HEK293 (cell line): ENCODE measurements at regions not wholly inside any gene's neighbourhood (a gene's known extent, or its start where the extent isn't known, plus 50 kb on each side); places are given as distances from the start of the nearest gene placed in this dataset.

ENCODE experiments used
- CTCF ChIA-PET: fragments of 350-600 bp; formaldehyde crosslinking; extraction: SDS; loops from one replicate; lab custom pipeline; 2021; ENCODE audit warnings: antibody characterized with exemption; lab: Yijun Ruan, JAX
- POLR2A ChIA-PET: fragments of 300-600 bp; formaldehyde crosslinking; extraction: SDS; loops from one replicate; lab custom pipeline; 2020; ENCODE audit warnings: antibody characterized with exemption, inconsistent platforms; lab: Yijun Ruan, JAX
- H3K27ac ChIP-seq: fragments of 200-500 bp; sonication (Bioruptor generic); 2 replicates; pipeline ENCODE4 v1.5.1; 2014; ENCODE audit warnings: low read depth, low read length, control low read depth, inconsistent platforms; ENCODE audit errors: extremely low read depth
- H3K36me3 ChIP-seq, 2 experiments: fragments of 200-500 bp in 1 of 2; sonication (Bioruptor generic) in 1 of 2; 1 replicate in 1 of 2; 2 replicates in 1 of 2; pipeline ENCODE4 v1.5.1; 2014 to 2017; ENCODE audit warnings: inconsistent platforms in 2 of 2, low read length in 2 of 2; ENCODE audit not compliant: control insufficient read depth in 2 of 2, insufficient read depth in 1 of 2
- H3K4me1 ChIP-seq: fragments of 200-500 bp; sonication (Bioruptor generic); 2 replicates; pipeline ENCODE4 v1.5.1; 2014; ENCODE audit warnings: mild to moderate bottlenecking, low read length, inconsistent platforms; ENCODE audit not compliant: control insufficient read depth, insufficient read depth
- H3K4me3 ChIP-seq: 2 replicates; pipeline ENCODE4 v1.5.1; 2011; ENCODE audit warnings: low read depth, mild to moderate bottlenecking, control low read depth, low read length, moderate library complexity
- H3K9me3 ChIP-seq: fragments of 200-500 bp; sonication (Bioruptor generic); 2 replicates; pipeline ENCODE4 v1.5.1; 2014; ENCODE audit warnings: low read depth, low read length, inconsistent platforms; ENCODE audit not compliant: control insufficient read depth, insufficient read depth
- BCL11A ChIP-seq: fragments of 450-650 bp; formaldehyde crosslinking; IDR thresholded peaks from 2 replicates; pipeline ENCODE4 v1.5.1; 2016; ENCODE audit warnings: low read depth, missing biosample characterization, missing genetic modification characterization
- CTCF ChIP-seq: fragments of 450-650 bp; formaldehyde crosslinking; IDR thresholded peaks from 2 replicates; pipeline ENCODE4 v1.5.1; 2016; ENCODE audit warnings: missing biosample characterization, missing genetic modification characterization
- KLF17 ChIP-seq: fragments of 450-650 bp; formaldehyde crosslinking; IDR thresholded peaks from 2 replicates; pipeline ENCODE4 v1.5.1; 2016; ENCODE audit warnings: missing biosample characterization, missing genetic modification characterization
- OSR2 ChIP-seq: fragments of 450-650 bp; formaldehyde crosslinking; IDR thresholded peaks from 2 replicates; pipeline ENCODE4 v1.5.1; 2016; ENCODE audit warnings: missing biosample characterization, missing genetic modification characterization
- PRDM10 ChIP-seq: fragments of 450-650 bp; formaldehyde crosslinking; IDR thresholded peaks from 2 replicates; pipeline ENCODE4 v1.5.1; 2016; ENCODE audit warnings: missing biosample characterization, missing genetic modification characterization
- SCRT1 ChIP-seq: fragments of 450-650 bp; formaldehyde crosslinking; IDR thresholded peaks from 2 replicates; pipeline ENCODE4 v1.5.1; 2016; ENCODE audit warnings: missing biosample characterization, missing genetic modification characterization, borderline replicate concordance
- ZBTB17 ChIP-seq: fragments of 450-650 bp; formaldehyde crosslinking; IDR thresholded peaks from 2 replicates; pipeline ENCODE4 v1.5.1; 2016; ENCODE audit warnings: missing biosample characterization, missing genetic modification characterization
- ZBTB7A ChIP-seq: fragments of 450-650 bp; formaldehyde crosslinking; IDR thresholded peaks from 2 replicates; pipeline ENCODE4 v1.5.1; 2016; ENCODE audit warnings: low read depth, missing biosample characterization, missing genetic modification characterization
- ZFP37 ChIP-seq: fragments of 450-650 bp; formaldehyde crosslinking; IDR thresholded peaks from 2 replicates; pipeline ENCODE4 v1.5.1; 2016; ENCODE audit warnings: missing biosample characterization, missing genetic modification characterization
- ZNF114 ChIP-seq: fragments of 450-650 bp; formaldehyde crosslinking; IDR thresholded peaks from 2 replicates; pipeline ENCODE4 v1.5.0; 2017; ENCODE audit warnings: missing biosample characterization, missing genetic modification characterization
- ZNF2 ChIP-seq: fragments of 450-650 bp; formaldehyde crosslinking; IDR thresholded peaks from 2 replicates; pipeline ENCODE4 v1.5.1; 2016; ENCODE audit warnings: missing biosample characterization, missing genetic modification characterization
- ZNF561 ChIP-seq: fragments of 450-650 bp; IDR thresholded peaks from 2 replicates; pipeline ENCODE4 v1.5.1; 2018; ENCODE audit warnings: missing biosample characterization, missing genetic modification characterization, borderline replicate concordance
- ZNF624 ChIP-seq: fragments of 450-650 bp; formaldehyde crosslinking; IDR thresholded peaks from 2 replicates; pipeline ENCODE4 v1.5.1; 2017; ENCODE audit warnings: missing biosample characterization, missing genetic modification characterization
- ZNF654 ChIP-seq: fragments of 450-650 bp; formaldehyde crosslinking; IDR thresholded peaks from 2 replicates; pipeline ENCODE4 v1.5.1; 2016; ENCODE audit warnings: low read depth, missing biosample characterization, missing genetic modification characterization
- ZXDB ChIP-seq: fragments of 450-650 bp; formaldehyde crosslinking; IDR thresholded peaks from 2 replicates; pipeline ENCODE4 v1.5.1; 2016; ENCODE audit warnings: missing biosample characterization, missing genetic modification characterization
- TF ChIP-seq, protein P1 (sequence below): fragments of 450-650 bp; formaldehyde crosslinking; IDR thresholded peaks from 2 replicates; pipeline ENCODE4 v1.5.1; 2016; ENCODE audit warnings: missing biosample characterization, missing genetic modification characterization, borderline replicate concordance

DNA sequence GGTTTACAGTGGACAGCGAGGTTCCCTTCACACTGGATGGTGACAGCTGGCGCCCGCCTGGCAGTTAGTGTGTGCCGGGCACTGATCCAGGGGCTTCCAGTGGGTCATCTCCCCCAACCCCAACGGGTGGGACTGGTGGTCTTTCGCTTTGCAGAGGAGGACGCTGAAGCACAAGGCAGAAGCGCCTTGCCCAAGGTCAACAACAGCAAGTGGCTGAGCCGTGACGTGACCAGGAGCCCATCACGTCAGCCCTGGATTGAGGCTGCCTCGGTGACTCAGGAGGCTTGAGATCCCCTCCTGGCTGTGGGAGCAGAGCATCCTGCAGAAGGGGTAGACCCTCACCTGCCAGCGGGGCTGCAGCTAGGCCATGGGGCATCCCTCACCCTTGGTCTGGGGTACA, 215.3 kb downstream of the RBFOX3 start:
- Histone ChIP-seq H3K9me3 (no peaks in the 10 kb centered on the region), H3K4me3 (no peak overlapping the region), H3K4me1 (no peaks in the 10 kb centered on the region), H3K36me3 (no peaks in the 10 kb centered on the region), H3K27ac (no peak overlapping the region)
- TF ChIP-seq BCL11A (no peak), ZXDB (tag by site-specific recombination) (no peak), ZNF561 (tag by site-specific recombination) (no peak), ZFP37 (no peak)
- POLR2A ChIA-PET = no interaction called here
- CTCF ChIA-PET = interaction anchor here (0.6 to 11.2 kb wide), 9 partner anchors 11 to 967 kb away, joined by 3 to 346 read pairs (median 4); no protein-coding TSS in a partner anchor

GRCh38 chr17:79395066-79395465, 215.8 kb downstream of the RBFOX3 start:
- TF ChIP-seq PRDM10 = peak; percentile 48
- TF ChIP-seq, protein P1, sequence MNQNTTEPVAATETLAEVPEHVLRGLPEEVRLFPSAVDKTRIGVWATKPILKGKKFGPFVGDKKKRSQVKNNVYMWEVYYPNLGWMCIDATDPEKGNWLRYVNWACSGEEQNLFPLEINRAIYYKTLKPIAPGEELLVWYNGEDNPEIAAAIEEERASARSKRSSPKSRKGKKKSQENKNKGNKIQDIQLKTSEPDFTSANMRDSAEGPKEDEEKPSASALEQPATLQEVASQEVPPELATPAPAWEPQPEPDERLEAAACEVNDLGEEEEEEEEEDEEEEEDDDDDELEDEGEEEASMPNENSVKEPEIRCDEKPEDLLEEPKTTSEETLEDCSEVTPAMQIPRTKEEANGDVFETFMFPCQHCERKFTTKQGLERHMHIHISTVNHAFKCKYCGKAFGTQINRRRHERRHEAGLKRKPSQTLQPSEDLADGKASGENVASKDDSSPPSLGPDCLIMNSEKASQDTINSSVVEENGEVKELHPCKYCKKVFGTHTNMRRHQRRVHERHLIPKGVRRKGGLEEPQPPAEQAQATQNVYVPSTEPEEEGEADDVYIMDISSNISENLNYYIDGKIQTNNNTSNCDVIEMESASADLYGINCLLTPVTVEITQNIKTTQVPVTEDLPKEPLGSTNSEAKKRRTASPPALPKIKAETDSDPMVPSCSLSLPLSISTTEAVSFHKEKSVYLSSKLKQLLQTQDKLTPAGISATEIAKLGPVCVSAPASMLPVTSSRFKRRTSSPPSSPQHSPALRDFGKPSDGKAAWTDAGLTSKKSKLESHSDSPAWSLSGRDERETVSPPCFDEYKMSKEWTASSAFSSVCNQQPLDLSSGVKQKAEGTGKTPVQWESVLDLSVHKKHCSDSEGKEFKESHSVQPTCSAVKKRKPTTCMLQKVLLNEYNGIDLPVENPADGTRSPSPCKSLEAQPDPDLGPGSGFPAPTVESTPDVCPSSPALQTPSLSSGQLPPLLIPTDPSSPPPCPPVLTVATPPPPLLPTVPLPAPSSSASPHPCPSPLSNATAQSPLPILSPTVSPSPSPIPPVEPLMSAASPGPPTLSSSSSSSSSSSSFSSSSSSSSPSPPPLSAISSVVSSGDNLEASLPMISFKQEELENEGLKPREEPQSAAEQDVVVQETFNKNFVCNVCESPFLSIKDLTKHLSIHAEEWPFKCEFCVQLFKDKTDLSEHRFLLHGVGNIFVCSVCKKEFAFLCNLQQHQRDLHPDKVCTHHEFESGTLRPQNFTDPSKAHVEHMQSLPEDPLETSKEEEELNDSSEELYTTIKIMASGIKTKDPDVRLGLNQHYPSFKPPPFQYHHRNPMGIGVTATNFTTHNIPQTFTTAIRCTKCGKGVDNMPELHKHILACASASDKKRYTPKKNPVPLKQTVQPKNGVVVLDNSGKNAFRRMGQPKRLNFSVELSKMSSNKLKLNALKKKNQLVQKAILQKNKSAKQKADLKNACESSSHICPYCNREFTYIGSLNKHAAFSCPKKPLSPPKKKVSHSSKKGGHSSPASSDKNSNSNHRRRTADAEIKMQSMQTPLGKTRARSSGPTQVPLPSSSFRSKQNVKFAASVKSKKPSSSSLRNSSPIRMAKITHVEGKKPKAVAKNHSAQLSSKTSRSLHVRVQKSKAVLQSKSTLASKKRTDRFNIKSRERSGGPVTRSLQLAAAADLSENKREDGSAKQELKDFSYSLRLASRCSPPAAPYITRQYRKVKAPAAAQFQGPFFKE (tag by site-specific recombination) = no peak
- Histone ChIP-seq H3K4me1 (no peaks in the 10 kb centered on the region), H3K27ac (no peak overlapping the region), H3K36me3 (no peaks in the 10 kb centered on the region), H3K9me3 (no peaks in the 10 kb centered on the region), H3K4me3 (no peak overlapping the region)
- CTCF ChIA-PET = interaction anchor here (0.5 to 11.2 kb wide), 10 partner anchors 11 to 967 kb away, joined by 3 to 346 read pairs (median 6); no protein-coding TSS in a partner anchor
- POLR2A ChIA-PET = no interaction called here

GRCh38 chr17:79393358-79394052, 217.3 kb downstream of the RBFOX3 start:
- Histone ChIP-seq H3K4me1 (no peaks in the 10 kb centered on the region), H3K4me3 (no peak overlapping the region), H3K36me3 (no peaks in the 10 kb centered on the region), H3K27ac (no peak overlapping the region), H3K9me3 (no peaks in the 10 kb centered on the region)
- POLR2A ChIA-PET = no interaction called here
- 0 out of 2 replicates have a peak, but pooled peaks have one; percentile 25 for TF ChIP-seq ZBTB7A (tag by site-specific recombination)
- no peak for TF ChIP-seq ZNF114
- TF ChIP-seq ZNF2 = peak; percentile 73; the same call in 1 of the 2 replicates
- 0 out of 2 replicates have a peak, but pooled peaks have one; percentile 39 for TF ChIP-seq KLF17
- TF ChIP-seq SCRT1 (tag by site-specific recombination) = no peak
- no peak for TF ChIP-seq ZNF624 (tag by site-specific recombination)
- TF ChIP-seq OSR2 (tag by site-specific recombination) = 0 out of 2 replicates have a peak, but pooled peaks have one; percentile 31
- peak; percentile 98 for TF ChIP-seq ZBTB17 (tag by site-specific recombination)
- peak; percentile 87 for TF ChIP-seq CTCF (tag by site-specific recombination)
- TF ChIP-seq ZNF654 (tag by site-specific recombination) = peak; percentile 86
- CTCF ChIA-PET = interaction anchor here (0.5 to 11.2 kb wide), 55 partner anchors 8 to 500 kb away, joined by 3 to 346 read pairs (median 5); partner anchors contain the start of gene LGALS3BP
